ENCODE measurements at regions not wholly inside any gene's neighbourhood (a gene's known extent, or its start where the extent isn't known, plus 50 kb on each side); places are given as distances from the start of the nearest gene placed in this dataset.

DNA sequence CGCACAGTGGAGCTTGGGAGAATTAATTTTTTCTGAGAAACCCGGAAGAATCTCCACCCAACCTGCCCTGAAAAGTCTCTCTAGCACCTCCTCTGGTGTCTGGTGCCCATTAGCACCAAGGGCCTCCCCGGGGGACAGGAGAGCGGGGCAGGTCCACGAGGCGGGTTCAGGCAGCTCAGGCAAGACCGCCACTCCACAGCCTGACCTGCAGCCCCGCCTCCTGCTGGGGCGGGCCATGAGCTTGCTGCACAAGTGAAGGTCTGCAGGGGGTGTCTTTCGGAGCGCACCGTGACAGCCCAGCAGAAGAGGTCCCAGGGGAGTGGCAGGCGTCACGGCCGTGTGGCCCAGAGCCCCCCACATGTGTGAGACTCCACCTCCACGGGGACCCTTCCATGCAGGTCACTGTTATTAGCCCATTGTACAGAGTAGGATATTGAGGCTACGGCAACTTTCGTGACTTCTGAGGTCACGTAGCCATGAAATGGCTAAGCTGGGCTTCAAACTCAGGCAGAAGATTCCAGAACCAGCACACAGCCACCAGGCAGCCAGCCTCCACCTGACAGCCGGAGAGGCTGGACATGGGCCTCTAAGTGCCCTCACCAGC, 63.9 kb upstream of the SLCO4A1 start:
- peak in 2 of 3 donors; percentile 6 to 13 for DNase-seq (ENCODE audit: low read depth in 2 of 3, low spot score in 2 of 3)

GRCh38 chr20:62580052-62580451, 62.3 kb upstream of the SLCO4A1 start:
- no peak for DNase-seq (ENCODE audit: low read depth in 2 of 3, low spot score in 2 of 3)

- no peak for DNase-seq (ENCODE audit: low read depth in 2 of 3, low spot score in 2 of 3)
These were observed 61.6 kb upstream of the SLCO4A1 start for GRCh38 chr20:62580733-62581132.

- no peak for DNase-seq (ENCODE audit: low read depth in 2 of 3, low spot score in 2 of 3)
These were observed 61.0 kb upstream of the SLCO4A1 start for GRCh38 chr20:62581308-62581707.

DNA sequence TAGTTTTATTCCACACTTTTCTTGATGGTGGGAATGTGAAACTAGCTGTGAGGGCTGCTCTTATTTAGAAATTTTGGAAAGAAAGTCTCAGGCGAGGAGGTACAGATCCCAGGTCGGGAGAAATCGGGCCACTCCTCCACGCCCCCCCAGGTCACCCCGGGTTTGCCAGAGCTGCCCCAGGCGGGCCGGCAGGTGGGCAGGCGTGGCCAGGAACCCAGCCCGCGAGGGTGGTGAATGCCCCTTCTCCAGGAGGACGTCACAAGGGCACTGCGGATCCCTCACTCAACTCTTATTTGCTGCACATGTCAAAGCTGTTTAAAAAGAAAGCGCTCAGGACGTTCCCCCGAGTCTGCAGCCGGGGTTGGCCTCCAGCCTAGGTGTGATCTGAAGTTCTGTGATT, 60.5 kb upstream of the SLCO4A1 start:
- no peak for DNase-seq (ENCODE audit: low read depth in 2 of 3, low spot score in 2 of 3)

GRCh38 chr20:62583424-62583920, 58.8 kb upstream of the SLCO4A1 start:
- no peak for DNase-seq (ENCODE audit: low read depth in 2 of 3, low spot score in 2 of 3)

GRCh38 chr20:62584671-62585460, 57.4 kb upstream of the SLCO4A1 start:
- DNase-seq (ENCODE audit: low read depth in 2 of 3, low spot score in 2 of 3): no peak

DNA sequence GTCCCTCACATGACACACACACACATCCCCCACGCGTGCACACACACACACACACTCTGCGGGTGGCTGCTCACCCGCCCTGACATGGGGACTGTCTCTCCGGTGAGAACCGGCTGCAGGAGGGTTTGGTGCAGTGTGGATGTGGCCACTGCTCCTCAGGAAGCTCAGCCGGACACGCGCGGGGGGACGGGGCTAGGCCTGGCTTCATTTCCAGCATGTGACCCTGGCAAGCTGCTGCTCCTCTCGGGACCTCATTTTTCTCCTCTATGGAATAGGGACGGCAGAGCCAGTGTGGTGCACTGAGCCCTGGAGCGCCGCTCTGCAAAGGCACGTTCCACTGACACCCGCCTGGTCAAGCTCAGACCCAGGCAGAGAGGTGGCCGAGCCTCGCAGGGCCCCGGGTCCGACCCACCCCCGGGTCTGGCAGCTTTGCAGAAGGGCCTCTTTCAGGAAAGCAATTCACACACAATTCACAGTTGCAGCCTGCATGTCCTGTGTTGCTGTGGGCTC, 56.8 kb upstream of the SLCO4A1 start:
- DNase-seq (ENCODE audit: low read depth in 2 of 3, low spot score in 2 of 3): no peak

- DNase-seq (ENCODE audit: low read depth in 2 of 3, low spot score in 2 of 3): no peak
These were observed 55.5 kb upstream of the SLCO4A1 start for GRCh38 chr20:62586799-62587198.

DNA sequence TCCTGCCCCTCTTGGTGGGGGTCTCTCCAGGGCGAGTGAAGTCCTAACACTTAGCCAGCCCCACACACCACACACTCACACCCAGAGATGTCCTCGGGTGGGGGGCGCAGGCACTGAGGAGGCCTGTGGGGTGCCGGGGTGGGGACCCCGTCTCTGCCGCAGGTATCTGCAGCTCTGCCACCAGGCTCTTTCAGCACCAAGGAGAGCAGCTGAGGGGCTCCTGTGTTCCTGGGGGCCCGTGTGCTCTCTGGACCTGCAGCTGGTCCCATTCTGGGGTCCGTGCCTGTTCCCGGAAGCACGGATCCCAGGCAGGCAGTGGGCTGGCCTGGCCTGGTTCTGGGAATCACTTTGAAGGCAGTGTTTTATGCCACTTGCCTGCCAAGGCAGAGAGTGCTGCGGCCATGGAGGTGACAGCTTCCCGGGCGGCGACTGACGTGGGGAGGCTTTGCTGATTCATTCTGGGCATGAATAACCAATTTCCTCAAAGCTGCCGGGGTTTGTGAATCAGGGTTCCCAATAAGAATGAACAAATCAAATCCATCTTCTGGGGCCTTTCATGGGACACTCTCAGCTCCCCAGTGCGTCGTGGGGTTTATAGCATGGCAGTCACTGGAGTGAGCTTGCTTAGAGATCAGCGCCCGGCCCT, 54.4 kb upstream of the SLCO4A1 start:
- DNase-seq (ENCODE audit: low read depth in 2 of 3, low spot score in 2 of 3): peak in 2 of 3 donors; percentile 30 to 68

- no peak for DNase-seq (ENCODE audit: low read depth in 2 of 3, low spot score in 2 of 3)
These were observed 53.7 kb upstream of the SLCO4A1 start for GRCh38 chr20:62588458-62589149.

DNA sequence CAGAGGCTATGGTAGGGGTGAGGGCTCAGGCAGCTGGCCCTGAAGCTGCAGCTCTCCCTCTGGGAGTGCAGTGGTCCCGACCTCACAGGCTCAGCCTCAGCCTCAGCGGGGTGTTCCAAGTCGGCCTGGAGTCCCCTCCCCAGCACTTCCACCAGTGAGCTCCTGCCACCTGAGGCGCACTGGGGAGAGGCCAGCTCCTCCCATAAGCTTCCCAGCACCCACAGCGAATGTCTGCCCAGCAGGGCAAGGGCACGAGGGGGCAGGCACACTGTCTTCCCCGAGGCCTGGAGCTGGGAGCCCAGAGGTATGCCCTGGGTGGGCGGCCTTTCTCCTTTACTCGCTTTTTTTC, 53.2 kb upstream of the SLCO4A1 start:
- DNase-seq (ENCODE audit: low read depth in 2 of 3, low spot score in 2 of 3): no peak

DNA sequence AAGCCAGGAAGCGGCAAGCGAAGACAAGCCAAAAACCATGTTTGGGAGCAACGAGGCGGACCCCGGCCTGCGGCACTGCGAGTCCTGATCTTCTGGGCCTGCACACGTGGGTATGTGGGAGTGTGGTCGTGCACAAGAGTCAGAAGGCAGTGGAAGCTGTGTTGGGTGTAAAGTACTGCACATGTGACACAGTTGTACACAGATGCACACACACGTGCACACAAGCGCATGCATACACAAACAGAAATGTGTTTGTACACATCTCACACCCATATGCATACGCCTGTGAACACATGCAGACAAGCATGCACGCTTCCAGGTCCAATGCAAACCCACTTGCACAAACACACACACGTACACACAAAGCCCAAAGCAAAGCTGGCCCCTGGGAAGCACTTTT, 52.6 kb upstream of the SLCO4A1 start:
- no peak for DNase-seq (ENCODE audit: low read depth in 2 of 3, low spot score in 2 of 3)

DNA sequence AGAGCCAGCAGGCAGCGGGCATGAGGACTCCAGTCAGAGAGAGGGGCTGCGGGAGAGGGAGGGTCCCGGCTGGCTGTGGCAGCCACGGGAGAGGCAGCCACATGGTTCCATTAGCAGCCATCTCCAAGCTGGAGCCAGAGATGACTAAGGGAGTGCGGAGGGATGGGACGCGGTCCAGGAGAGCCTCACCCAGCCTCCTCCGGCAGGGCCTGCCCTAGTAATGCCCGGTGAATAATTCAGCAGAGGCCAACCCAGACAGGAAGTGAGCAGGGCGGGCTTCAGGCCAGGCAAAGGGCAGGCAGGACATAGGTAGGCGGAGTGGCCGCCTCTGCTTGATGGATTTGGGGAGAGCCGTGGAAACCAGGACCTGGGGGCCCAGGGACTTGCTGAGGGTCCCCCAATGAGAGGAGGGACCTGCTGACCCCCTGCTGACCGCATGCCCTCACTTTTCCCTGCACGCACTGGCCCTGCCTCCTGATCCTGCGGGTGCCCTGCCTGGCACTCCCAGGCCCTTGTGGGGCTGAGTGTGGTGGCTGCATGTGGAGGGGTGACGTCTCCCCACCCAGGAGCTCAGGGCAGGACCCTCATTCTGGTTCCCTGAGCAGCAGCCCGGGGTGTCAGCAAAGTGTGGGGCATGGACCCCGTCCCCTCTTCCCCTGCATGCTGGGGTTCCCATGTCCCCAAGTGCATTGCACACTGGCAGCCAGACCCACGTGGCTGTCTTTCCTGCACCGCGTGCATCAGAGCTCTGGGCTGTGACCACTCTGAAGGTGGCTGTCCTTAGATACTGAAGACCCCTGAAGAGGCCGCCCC, 51.8 kb upstream of the SLCO4A1 start:
- no peak for DNase-seq (ENCODE audit: low read depth in 2 of 3, low spot score in 2 of 3)

DNA sequence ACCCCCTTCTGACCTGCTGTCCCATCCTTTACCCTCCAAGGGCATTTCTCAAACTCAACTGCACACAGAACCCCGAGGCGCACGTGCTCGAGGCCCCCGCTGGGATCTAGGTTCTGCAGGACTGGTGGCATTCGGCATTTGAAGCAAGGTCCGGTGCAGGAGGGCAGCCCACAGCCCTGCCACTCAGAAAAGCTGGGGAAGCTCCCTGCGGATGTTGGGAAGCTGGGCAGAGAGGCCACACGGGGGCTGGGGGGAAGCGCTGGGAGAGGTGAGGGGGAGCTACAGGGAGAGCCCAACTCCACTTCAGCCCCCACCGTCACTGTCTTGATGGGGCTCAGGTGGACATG, 51.2 kb upstream of the SLCO4A1 start:
- no peak for DNase-seq (ENCODE audit: low read depth in 2 of 3, low spot score in 2 of 3)

DNA sequence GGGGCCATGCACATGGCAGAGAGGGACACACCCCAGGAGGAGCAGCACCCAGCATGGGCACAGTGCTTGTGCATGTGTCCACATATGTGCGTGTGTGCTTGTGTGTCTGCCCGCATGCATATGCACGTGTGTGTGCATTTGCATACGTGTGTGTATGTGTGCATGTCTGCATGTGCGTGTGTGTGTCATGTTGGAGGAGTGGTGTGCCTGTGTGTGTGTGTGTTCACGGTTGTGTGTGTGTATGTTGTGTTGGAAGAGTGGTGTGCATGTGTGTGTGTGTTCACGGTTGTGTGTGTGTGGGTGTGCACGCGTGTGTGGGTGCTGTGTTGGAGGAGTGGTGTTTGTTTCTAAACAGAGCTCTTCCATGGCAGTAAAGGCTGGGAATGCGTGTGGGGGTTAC, 50.7 kb upstream of the SLCO4A1 start:
- DNase-seq (ENCODE audit: low read depth in 2 of 3, low spot score in 2 of 3): no peak
